Neuron (in vitro differentiated cells): ENCODE measurements at regions not wholly inside any gene's neighbourhood (a gene's known extent, or its start where the extent isn't known, plus 50 kb on each side); places are given as distances from the start of the nearest gene placed in this dataset.

ENCODE experiments used
- H2AFZ ChIP-seq: one replicate; pipeline ENCODE4 v1.6.1; 2013; ENCODE audit warnings: low read depth, mild to moderate bottlenecking, inconsistent platforms, low read length, moderate library complexity
- H3K27me3 ChIP-seq: one replicate; pipeline ENCODE4 v1.6.1; 2013; ENCODE audit warnings: low read length; ENCODE audit not compliant: insufficient read depth
- H3K36me3 ChIP-seq: one replicate; pipeline ENCODE4 v1.6.1; 2013; ENCODE audit warnings: low read length; ENCODE audit not compliant: insufficient read depth
- H3K4me1 ChIP-seq: one replicate; pipeline ENCODE4 v1.6.1; 2013; ENCODE audit warnings: low read length; ENCODE audit not compliant: insufficient read depth
- H3K4me3 ChIP-seq: 2 replicates; pipeline ENCODE4 v1.5.1; 2013; ENCODE audit warnings: mild to moderate bottlenecking, low read length, moderate library complexity
- H3K9me3 ChIP-seq: one replicate; pipeline ENCODE4 v1.6.1; 2013; ENCODE audit warnings: low read length

GRCh38 chr2:5798084-5798483 lies 105.9 kb downstream of the SOX11 start:
- H3K9me3 ChIP-seq = peaks cover 5% of the 10 kb centered on the region
- no peaks in the 10 kb centered on the region for H3K36me3 ChIP-seq
- H3K4me1 ChIP-seq = peaks cover under 1% of the 10 kb centered on the region
- no peak overlapping the region for H2AFZ ChIP-seq
- no peaks in the 10 kb centered on the region for H3K27me3 ChIP-seq
- H3K4me3 ChIP-seq = no peak overlapping the region

GRCh38 chr2:5799348-5799747 lies 107.2 kb downstream of the SOX11 start:
- Histone ChIP-seq H3K4me1 (peaks cover 12% of the 10 kb centered on the region), H3K9me3 (peaks cover 5% of the 10 kb centered on the region), H3K36me3 (no peaks in the 10 kb centered on the region), H3K27me3 (no peaks in the 10 kb centered on the region), H3K4me3 (no peak overlapping the region), H2AFZ (no peak overlapping the region)

GRCh38 chr2:5803547-5803946 lies 111.4 kb downstream of the SOX11 start:
- Histone ChIP-seq H3K9me3 (peaks cover 5% of the 10 kb centered on the region), H3K4me3 (peak overlapping the region; percentile 7), H3K4me1 (peaks cover 12% of the 10 kb centered on the region), H2AFZ (peak overlapping the region; percentile 44), H3K27me3 (no peaks in the 10 kb centered on the region), H3K36me3 (no peaks in the 10 kb centered on the region)

- Histone ChIP-seq H3K9me3 (no peaks in the 10 kb centered on the region), H3K36me3 (no peaks in the 10 kb centered on the region), H2AFZ (no peak overlapping the region), H3K4me1 (no peaks in the 10 kb centered on the region), H3K27me3 (no peaks in the 10 kb centered on the region), H3K4me3 (no peak overlapping the region)
Observed at GRCh38 chr2:5818961-5819600, 126.9 kb downstream of the SOX11 start.

GRCh38 chr2:5824126-5824525 lies 131.9 kb downstream of the SOX11 start:
- Histone ChIP-seq H3K36me3 (no peaks in the 10 kb centered on the region), H3K4me1 (no peaks in the 10 kb centered on the region), H3K9me3 (no peaks in the 10 kb centered on the region)

GRCh38 chr2:5825686-5826085 lies 133.5 kb downstream of the SOX11 start:
- Histone ChIP-seq H3K4me3 (no peak overlapping the region), H3K9me3 (no peaks in the 10 kb centered on the region), H3K36me3 (no peaks in the 10 kb centered on the region), H3K27me3 (no peaks in the 10 kb centered on the region), H3K4me1 (no peaks in the 10 kb centered on the region), H2AFZ (no peak overlapping the region)

More at GRCh38 chr2:5824126-5824525, 131.9 kb downstream of the SOX11 start:
- Histone ChIP-seq H2AFZ (no peak overlapping the region), H3K4me3 (no peak overlapping the region), H3K27me3 (no peaks in the 10 kb centered on the region)

GRCh38 chr2:5826979-5827655 lies 134.9 kb downstream of the SOX11 start:
- H3K4me1 ChIP-seq = peaks cover 4% of the 10 kb centered on the region
- no peaks in the 10 kb centered on the region for H3K36me3 ChIP-seq
- no peaks in the 10 kb centered on the region for H3K9me3 ChIP-seq
- H3K4me3 ChIP-seq = no peak overlapping the region
- H3K27me3 ChIP-seq = no peaks in the 10 kb centered on the region
- H2AFZ ChIP-seq = no peak overlapping the region

GRCh38 chr2:5834501-5834900 lies 142.3 kb downstream of the SOX11 start:
- H2AFZ ChIP-seq = no peak overlapping the region
- H3K36me3 ChIP-seq = no peaks in the 10 kb centered on the region
- peaks cover 3% of the 10 kb centered on the region for H3K9me3 ChIP-seq
- no peak overlapping the region for H3K4me3 ChIP-seq
- H3K27me3 ChIP-seq = no peaks in the 10 kb centered on the region
- H3K4me1 ChIP-seq = peaks cover 25% of the 10 kb centered on the region

GRCh38 chr2:5839550-5839949 lies 147.4 kb downstream of the SOX11 start:
- Histone ChIP-seq H3K36me3 (no peaks in the 10 kb centered on the region), H3K4me3 (peak overlapping the region; percentile 32), H3K4me1 (peaks cover 29% of the 10 kb centered on the region), H3K27me3 (no peaks in the 10 kb centered on the region), H2AFZ (no peak overlapping the region), H3K9me3 (no peaks in the 10 kb centered on the region)

- Histone ChIP-seq H2AFZ (no peak overlapping the region), H3K36me3 (no peaks in the 10 kb centered on the region), H3K4me3 (no peak overlapping the region), H3K9me3 (no peaks in the 10 kb centered on the region), H3K4me1 (peaks cover 23% of the 10 kb centered on the region), H3K27me3 (no peaks in the 10 kb centered on the region)
Observed at GRCh38 chr2:5841126-5841525, 148.9 kb downstream of the SOX11 start.

- Histone ChIP-seq H3K4me1 (peaks cover 22% of the 10 kb centered on the region), H3K4me3 (no peak overlapping the region), H3K36me3 (no peaks in the 10 kb centered on the region), H3K27me3 (no peaks in the 10 kb centered on the region), H2AFZ (no peak overlapping the region), H3K9me3 (no peaks in the 10 kb centered on the region)
Observed at GRCh38 chr2:5842326-5842725, 150.1 kb downstream of the SOX11 start.

GRCh38 chr2:5845798-5846330 lies 153.7 kb downstream of the SOX11 start:
- Histone ChIP-seq H3K9me3 (no peaks in the 10 kb centered on the region), H2AFZ (no peak overlapping the region), H3K4me1 (peaks cover 2% of the 10 kb centered on the region), H3K36me3 (no peaks in the 10 kb centered on the region), H3K27me3 (no peaks in the 10 kb centered on the region), H3K4me3 (no peak overlapping the region)

GRCh38 chr2:5846881-5847280 lies 154.7 kb downstream of the SOX11 start:
- Histone ChIP-seq H3K9me3 (no peaks in the 10 kb centered on the region), H3K36me3 (no peaks in the 10 kb centered on the region), H3K4me1 (no peaks in the 10 kb centered on the region)

More at GRCh38 chr2:5846881-5847280, 154.7 kb downstream of the SOX11 start:
- H2AFZ ChIP-seq = no peak overlapping the region
- no peak overlapping the region for H3K4me3 ChIP-seq
- H3K27me3 ChIP-seq = no peaks in the 10 kb centered on the region
